ENCODE measurements at regions not wholly inside any gene's neighbourhood (a gene's known extent, or its start where the extent isn't known, plus 50 kb on each side); places are given as distances from the start of the nearest gene placed in this dataset.

GRCh38 chr12:118655588-118655987 is 279.2 kb downstream of the SUDS3 start:
- Histone ChIP-seq H3K36me3 (replicated peaks; ENCODE audit: control insufficient read depth, insufficient read depth, low read length) (no peaks in the 10 kb centered on the region), H3K4me3 (ENCODE audit: insufficient read depth, low read depth, low read length) (no peak overlapping the region), H3K27me3 (ENCODE audit: control insufficient read depth, insufficient read depth, low read length) (no peaks in the 10 kb centered on the region)
- DNase-seq: no peak

GRCh38 chr12:118680356-118680963 is 300.9 kb upstream of the SRRM4 start:
- Histone ChIP-seq H3K36me3 (replicated peaks; ENCODE audit: control insufficient read depth, insufficient read depth, low read length) (no peaks in the 10 kb centered on the region), H3K4me3 (ENCODE audit: insufficient read depth, low read depth, low read length) (no peak overlapping the region), H3K27me3 (ENCODE audit: control insufficient read depth, insufficient read depth, low read length) (no peaks in the 10 kb centered on the region)
- DNase-seq: peak; percentile 27

GRCh38 chr12:118682656-118683055 is 298.7 kb upstream of the SRRM4 start:
- Histone ChIP-seq H3K36me3 (replicated peaks; ENCODE audit: control insufficient read depth, insufficient read depth, low read length) (no peaks in the 10 kb centered on the region), H3K27me3 (ENCODE audit: control insufficient read depth, insufficient read depth, low read length) (no peaks in the 10 kb centered on the region), H3K4me3 (ENCODE audit: insufficient read depth, low read depth, low read length) (no peak overlapping the region)
- DNase-seq: no peak

- Histone ChIP-seq H3K27me3 (ENCODE audit: control insufficient read depth, insufficient read depth, low read length) (no peaks in the 10 kb centered on the region), H3K4me3 (ENCODE audit: insufficient read depth, low read depth, low read length) (no peak overlapping the region), H3K36me3 (replicated peaks; ENCODE audit: control insufficient read depth, insufficient read depth, low read length) (no peaks in the 10 kb centered on the region)
- DNase-seq: no peak
Observed at GRCh38 chr12:118685983-118686607, 295.2 kb upstream of the SRRM4 start.

- no peaks in the 10 kb centered on the region for H3K27me3 ChIP-seq (ENCODE audit: control insufficient read depth, insufficient read depth, low read length)
- H3K36me3 ChIP-seq (replicated peaks; ENCODE audit: control insufficient read depth, insufficient read depth, low read length): no peaks in the 10 kb centered on the region
- DNase-seq: no peak
- no peak overlapping the region for H3K4me3 ChIP-seq (ENCODE audit: insufficient read depth, low read depth, low read length)
Observed at GRCh38 chr12:118689793-118690192, 291.5 kb upstream of the SRRM4 start.

GRCh38 chr12:118690506-118690905 is 290.8 kb upstream of the SRRM4 start:
- Histone ChIP-seq H3K27me3 (ENCODE audit: control insufficient read depth, insufficient read depth, low read length) (no peaks in the 10 kb centered on the region), H3K36me3 (replicated peaks; ENCODE audit: control insufficient read depth, insufficient read depth, low read length) (no peaks in the 10 kb centered on the region), H3K4me3 (ENCODE audit: insufficient read depth, low read depth, low read length) (no peak overlapping the region)
- DNase-seq: no peak

GRCh38 chr12:118694128-118694775 is 287.1 kb upstream of the SRRM4 start:
- Histone ChIP-seq H3K36me3 (replicated peaks; ENCODE audit: control insufficient read depth, insufficient read depth, low read length) (no peaks in the 10 kb centered on the region), H3K4me3 (ENCODE audit: insufficient read depth, low read depth, low read length) (no peak overlapping the region), H3K27me3 (ENCODE audit: control insufficient read depth, insufficient read depth, low read length) (no peaks in the 10 kb centered on the region)
- DNase-seq: no peak

GRCh38 chr12:118704527-118705241 is 276.7 kb upstream of the SRRM4 start:
- Histone ChIP-seq H3K36me3 (replicated peaks; ENCODE audit: control insufficient read depth, insufficient read depth, low read length) (no peaks in the 10 kb centered on the region), H3K4me3 (ENCODE audit: insufficient read depth, low read depth, low read length) (no peak overlapping the region), H3K27me3 (ENCODE audit: control insufficient read depth, insufficient read depth, low read length) (no peaks in the 10 kb centered on the region)
- DNase-seq: peak; percentile 42

GRCh38 chr12:118706437-118706836 is 274.9 kb upstream of the SRRM4 start:
- no peak for DNase-seq
- Histone ChIP-seq H3K4me3 (ENCODE audit: insufficient read depth, low read depth, low read length) (no peak overlapping the region), H3K27me3 (ENCODE audit: control insufficient read depth, insufficient read depth, low read length) (no peaks in the 10 kb centered on the region), H3K36me3 (replicated peaks; ENCODE audit: control insufficient read depth, insufficient read depth, low read length) (no peaks in the 10 kb centered on the region)

- no peaks in the 10 kb centered on the region for H3K36me3 ChIP-seq (replicated peaks; ENCODE audit: control insufficient read depth, insufficient read depth, low read length)
- no peak overlapping the region for H3K4me3 ChIP-seq (ENCODE audit: insufficient read depth, low read depth, low read length)
- DNase-seq: no peak
Observed at GRCh38 chr12:118709946-118710345, 271.4 kb upstream of the SRRM4 start.

GRCh38 chr12:118711185-118711584 is 270.2 kb upstream of the SRRM4 start:
- no peaks in the 10 kb centered on the region for H3K36me3 ChIP-seq (replicated peaks; ENCODE audit: control insufficient read depth, insufficient read depth, low read length)
- H3K27me3 ChIP-seq (ENCODE audit: control insufficient read depth, insufficient read depth, low read length): no peaks in the 10 kb centered on the region
- H3K4me3 ChIP-seq (ENCODE audit: insufficient read depth, low read depth, low read length): no peak overlapping the region
- DNase-seq: no peak

More at GRCh38 chr12:118709946-118710345, 271.4 kb upstream of the SRRM4 start:
- H3K27me3 ChIP-seq (ENCODE audit: control insufficient read depth, insufficient read depth, low read length): no peaks in the 10 kb centered on the region

GRCh38 chr12:118714051-118714460 is 267.3 kb upstream of the SRRM4 start:
- Histone ChIP-seq H3K4me3 (ENCODE audit: insufficient read depth, low read depth, low read length) (no peak overlapping the region), H3K27me3 (ENCODE audit: control insufficient read depth, insufficient read depth, low read length) (no peaks in the 10 kb centered on the region), H3K36me3 (replicated peaks; ENCODE audit: control insufficient read depth, insufficient read depth, low read length) (no peaks in the 10 kb centered on the region)
- peak; percentile 64 for DNase-seq

- Histone ChIP-seq H3K4me3 (ENCODE audit: insufficient read depth, low read depth, low read length) (no peak overlapping the region), H3K27me3 (ENCODE audit: control insufficient read depth, insufficient read depth, low read length) (no peaks in the 10 kb centered on the region), H3K36me3 (replicated peaks; ENCODE audit: control insufficient read depth, insufficient read depth, low read length) (no peaks in the 10 kb centered on the region)
- no peak for DNase-seq
Observed at GRCh38 chr12:118714500-118714899, 266.8 kb upstream of the SRRM4 start.

GRCh38 chr12:118715647-118716046 is 265.7 kb upstream of the SRRM4 start:
- Histone ChIP-seq H3K4me3 (ENCODE audit: insufficient read depth, low read depth, low read length) (no peak overlapping the region), H3K36me3 (replicated peaks; ENCODE audit: control insufficient read depth, insufficient read depth, low read length) (no peaks in the 10 kb centered on the region), H3K27me3 (ENCODE audit: control insufficient read depth, insufficient read depth, low read length) (no peaks in the 10 kb centered on the region)
- no peak for DNase-seq

Measured in H7 (cell line).